Mammary epithelial cell (primary cell): ENCODE measurements at regions not wholly inside any gene's neighbourhood (a gene's known extent, or its start where the extent isn't known, plus 50 kb on each side); places are given as distances from the start of the nearest gene placed in this dataset.

ENCODE experiments used
- EZH2 ChIP-seq: IDR thresholded peaks from 2 replicates; pipeline ENCODE4 v1.6.1; 2012; ENCODE audit warnings: low read length, inconsistent platforms, borderline replicate concordance
- TF ChIP-seq, protein P1 (sequence below), 2 donors: IDR thresholded peaks in 1 of 2; conservative IDR thresholded peaks in 1 of 2; 2 replicates each; pipeline ENCODE4 v1.5.1; 2011 to 2012; ENCODE audit warnings: inconsistent platforms in 2 of 2, low read length in 2 of 2, mild to moderate bottlenecking in 2 of 2, control low read depth in 1 of 2, low read depth in 1 of 2; ENCODE audit not compliant: insufficient read depth in 1 of 2; ENCODE audit errors: extremely low read depth in 1 of 2

DNA sequence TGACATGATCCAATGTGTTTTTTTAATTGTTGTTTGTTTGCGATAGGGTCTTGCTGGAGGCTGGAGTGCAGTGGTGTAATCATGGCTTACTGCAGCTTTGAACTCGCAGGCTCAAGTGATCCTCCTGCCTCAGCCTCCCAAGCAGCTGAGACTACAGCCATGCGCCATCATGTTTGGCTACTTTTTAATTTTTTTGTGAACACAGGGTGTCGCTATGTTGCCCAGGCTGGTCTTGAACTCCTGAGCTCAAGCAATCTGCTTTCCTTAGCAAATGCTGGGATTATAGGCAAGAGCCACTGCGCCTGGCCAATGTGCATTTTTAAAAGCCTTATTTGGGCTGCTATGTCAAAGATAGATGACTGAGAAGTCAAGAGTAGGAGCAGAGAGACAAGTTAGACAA is 123.0 kb downstream of the EDEM1 start:
- TF ChIP-seq, protein P1, sequence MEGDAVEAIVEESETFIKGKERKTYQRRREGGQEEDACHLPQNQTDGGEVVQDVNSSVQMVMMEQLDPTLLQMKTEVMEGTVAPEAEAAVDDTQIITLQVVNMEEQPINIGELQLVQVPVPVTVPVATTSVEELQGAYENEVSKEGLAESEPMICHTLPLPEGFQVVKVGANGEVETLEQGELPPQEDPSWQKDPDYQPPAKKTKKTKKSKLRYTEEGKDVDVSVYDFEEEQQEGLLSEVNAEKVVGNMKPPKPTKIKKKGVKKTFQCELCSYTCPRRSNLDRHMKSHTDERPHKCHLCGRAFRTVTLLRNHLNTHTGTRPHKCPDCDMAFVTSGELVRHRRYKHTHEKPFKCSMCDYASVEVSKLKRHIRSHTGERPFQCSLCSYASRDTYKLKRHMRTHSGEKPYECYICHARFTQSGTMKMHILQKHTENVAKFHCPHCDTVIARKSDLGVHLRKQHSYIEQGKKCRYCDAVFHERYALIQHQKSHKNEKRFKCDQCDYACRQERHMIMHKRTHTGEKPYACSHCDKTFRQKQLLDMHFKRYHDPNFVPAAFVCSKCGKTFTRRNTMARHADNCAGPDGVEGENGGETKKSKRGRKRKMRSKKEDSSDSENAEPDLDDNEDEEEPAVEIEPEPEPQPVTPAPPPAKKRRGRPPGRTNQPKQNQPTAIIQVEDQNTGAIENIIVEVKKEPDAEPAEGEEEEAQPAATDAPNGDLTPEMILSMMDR (conservative IDR thresholded peaks at IDR 0.05 in 1 of 2, IDR thresholded peaks at IDR 0.05 in 1 of 2; ENCODE audit: extremely low read depth in 1 of 2, insufficient read depth in 1 of 2, low read depth in 1 of 2, low read length in 2 of 2), result no peak
- no peak for TF ChIP-seq EZH2
